ENCODE measurements at regions not wholly inside any gene's neighbourhood (a gene's known extent, or its start where the extent isn't known, plus 50 kb on each side); places are given as distances from the start of the nearest gene placed in this dataset.
"Not testable (repeated sequence)": the region's sequence is repeated elsewhere in the genome, so short reads cannot be mapped to it uniquely, and the experiment has no call there.

DNA sequence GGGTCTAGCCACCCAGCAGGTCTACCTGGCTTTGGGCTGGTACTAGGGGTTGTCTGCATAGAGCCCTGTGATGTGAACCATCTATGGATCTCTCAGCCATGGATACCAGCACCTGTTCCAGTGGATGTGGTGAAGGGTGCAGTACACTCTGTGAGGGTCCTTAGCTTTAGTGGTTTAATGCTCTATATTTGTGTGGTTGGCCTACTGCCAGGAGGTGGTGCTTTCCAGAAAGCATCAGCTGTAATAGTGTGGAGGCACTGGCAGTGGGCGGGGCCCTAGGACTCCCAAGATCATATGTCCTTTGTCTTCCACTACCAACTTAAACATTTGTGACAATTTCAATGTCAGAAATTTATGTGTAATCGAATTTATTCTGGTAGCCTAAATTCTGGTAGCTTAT lies 1065.1 kb downstream of the RPIA start:
- TF ChIP-seq, protein P1, sequence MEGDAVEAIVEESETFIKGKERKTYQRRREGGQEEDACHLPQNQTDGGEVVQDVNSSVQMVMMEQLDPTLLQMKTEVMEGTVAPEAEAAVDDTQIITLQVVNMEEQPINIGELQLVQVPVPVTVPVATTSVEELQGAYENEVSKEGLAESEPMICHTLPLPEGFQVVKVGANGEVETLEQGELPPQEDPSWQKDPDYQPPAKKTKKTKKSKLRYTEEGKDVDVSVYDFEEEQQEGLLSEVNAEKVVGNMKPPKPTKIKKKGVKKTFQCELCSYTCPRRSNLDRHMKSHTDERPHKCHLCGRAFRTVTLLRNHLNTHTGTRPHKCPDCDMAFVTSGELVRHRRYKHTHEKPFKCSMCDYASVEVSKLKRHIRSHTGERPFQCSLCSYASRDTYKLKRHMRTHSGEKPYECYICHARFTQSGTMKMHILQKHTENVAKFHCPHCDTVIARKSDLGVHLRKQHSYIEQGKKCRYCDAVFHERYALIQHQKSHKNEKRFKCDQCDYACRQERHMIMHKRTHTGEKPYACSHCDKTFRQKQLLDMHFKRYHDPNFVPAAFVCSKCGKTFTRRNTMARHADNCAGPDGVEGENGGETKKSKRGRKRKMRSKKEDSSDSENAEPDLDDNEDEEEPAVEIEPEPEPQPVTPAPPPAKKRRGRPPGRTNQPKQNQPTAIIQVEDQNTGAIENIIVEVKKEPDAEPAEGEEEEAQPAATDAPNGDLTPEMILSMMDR (conservative IDR thresholded peaks at IDR 0.05; ENCODE audit: low read length) = not testable (repeated sequence)
- not testable (repeated sequence) for TF ChIP-seq EZH2phosphoT487 (IDR thresholded peaks at IDR 0.05; ENCODE audit: borderline replicate concordance, low read depth, low read length)
